ENCODE measurements at regions not wholly inside any gene's neighbourhood (a gene's known extent, or its start where the extent isn't known, plus 50 kb on each side); places are given as distances from the start of the nearest gene placed in this dataset.
"Not testable (repeated sequence)": the region's sequence is repeated elsewhere in the genome, so short reads cannot be mapped to it uniquely, and the experiment has no call there.

DNA sequence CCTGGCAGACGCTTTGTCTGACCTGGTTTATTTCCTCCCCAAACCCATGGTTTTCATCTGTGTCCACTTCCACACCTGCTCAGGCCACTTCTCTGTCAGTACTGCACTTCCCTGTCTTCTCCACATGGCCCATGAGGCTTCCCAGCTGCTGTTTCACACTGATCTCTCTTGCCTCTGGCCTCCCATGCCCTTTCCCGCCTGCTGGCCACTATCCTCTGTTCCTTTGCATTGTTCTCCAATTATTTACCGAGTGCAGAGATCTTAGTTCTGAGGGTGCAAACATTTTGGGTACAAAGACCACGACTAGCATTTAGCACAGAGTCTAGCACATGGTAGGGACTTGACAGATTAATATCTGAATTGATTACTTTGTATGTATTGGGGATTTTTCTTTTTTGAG, 174.8 kb upstream of the NPY2R start:
- DNase-seq, result no peak
- Histone ChIP-seq H3K4me3 (no peak overlapping the region), H3K36me3 (no peaks in the 10 kb centered on the region), H3K27me3 (no peaks in the 10 kb centered on the region), H3K9me3 (replicated peaks) (no peaks in the 10 kb centered on the region), H3K4me1 (no peaks in the 10 kb centered on the region), H3K27ac (no peak overlapping the region)

DNA sequence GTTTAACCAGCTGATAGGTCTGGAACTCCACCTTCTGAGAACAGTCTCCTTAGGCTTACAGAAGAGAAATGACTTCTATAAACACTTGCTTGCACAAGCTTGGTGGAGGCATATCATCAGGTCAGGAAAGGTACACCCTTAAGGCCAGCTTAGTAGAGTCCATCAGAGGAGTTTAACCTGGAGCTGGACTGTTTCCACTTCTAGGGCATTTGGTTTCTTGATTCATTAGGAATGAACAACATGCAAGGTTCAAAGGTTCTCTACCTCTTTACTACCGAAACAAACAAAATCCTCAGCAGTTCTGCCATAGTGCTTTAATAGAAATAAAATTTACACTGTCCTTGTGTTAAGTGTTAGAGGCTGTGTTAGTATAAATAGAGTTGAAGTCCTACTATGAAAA, 171.4 kb upstream of the NPY2R start:
- Histone ChIP-seq H3K27ac (no peak overlapping the region), H3K9me3 (replicated peaks) (no peaks in the 10 kb centered on the region), H3K4me3 (no peak overlapping the region), H3K4me1 (no peaks in the 10 kb centered on the region), H3K36me3 (no peaks in the 10 kb centered on the region), H3K27me3 (no peaks in the 10 kb centered on the region)
- DNase-seq, result no peak

DNA sequence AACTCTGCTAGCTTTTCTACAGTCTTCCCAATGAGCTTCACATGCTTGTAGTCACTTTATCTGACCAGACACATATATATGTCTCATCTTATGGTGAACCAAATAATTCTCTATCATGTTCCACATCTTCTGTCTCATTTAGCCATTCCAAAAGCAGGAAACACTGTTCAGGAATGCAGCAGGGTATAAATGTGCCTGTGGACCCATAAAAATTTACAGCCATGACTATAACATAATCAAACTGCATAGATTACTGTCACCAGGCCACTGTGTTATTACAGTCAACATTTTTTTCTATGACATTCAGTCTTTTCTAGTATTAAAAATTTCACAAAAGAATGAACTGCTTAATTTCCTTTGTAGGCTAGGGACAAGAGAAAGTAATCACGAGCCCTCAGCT, 170.0 kb upstream of the NPY2R start:
- Histone ChIP-seq H3K27ac (no peak overlapping the region), H3K27me3 (no peaks in the 10 kb centered on the region), H3K4me3 (no peak overlapping the region), H3K4me1 (no peaks in the 10 kb centered on the region), H3K36me3 (no peaks in the 10 kb centered on the region), H3K9me3 (replicated peaks) (no peaks in the 10 kb centered on the region)
- no peak for DNase-seq

DNA sequence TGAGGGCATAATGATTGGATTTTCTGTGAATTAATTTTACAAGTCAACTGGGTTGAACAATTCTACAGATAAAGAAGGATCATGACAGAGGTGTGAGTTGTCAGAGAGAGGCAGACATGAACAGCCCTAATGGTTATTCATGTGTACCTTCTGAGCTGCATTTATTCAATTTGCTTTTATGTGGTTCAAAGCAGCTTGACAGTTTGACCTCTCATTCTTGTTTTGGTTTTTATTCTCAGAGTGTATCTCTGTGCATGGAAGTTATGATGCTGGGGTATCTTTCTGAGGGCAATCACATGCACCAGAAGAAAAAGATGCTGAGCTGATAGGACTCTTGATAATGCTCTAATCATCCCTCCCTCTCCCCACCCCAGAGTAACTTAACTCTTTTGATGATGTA, 169.3 kb upstream of the NPY2R start:
- Histone ChIP-seq H3K27me3 (no peaks in the 10 kb centered on the region), H3K4me1 (no peaks in the 10 kb centered on the region), H3K4me3 (no peak overlapping the region), H3K27ac (no peak overlapping the region), H3K9me3 (replicated peaks) (no peaks in the 10 kb centered on the region), H3K36me3 (no peaks in the 10 kb centered on the region)
- DNase-seq, result no peak

DNA sequence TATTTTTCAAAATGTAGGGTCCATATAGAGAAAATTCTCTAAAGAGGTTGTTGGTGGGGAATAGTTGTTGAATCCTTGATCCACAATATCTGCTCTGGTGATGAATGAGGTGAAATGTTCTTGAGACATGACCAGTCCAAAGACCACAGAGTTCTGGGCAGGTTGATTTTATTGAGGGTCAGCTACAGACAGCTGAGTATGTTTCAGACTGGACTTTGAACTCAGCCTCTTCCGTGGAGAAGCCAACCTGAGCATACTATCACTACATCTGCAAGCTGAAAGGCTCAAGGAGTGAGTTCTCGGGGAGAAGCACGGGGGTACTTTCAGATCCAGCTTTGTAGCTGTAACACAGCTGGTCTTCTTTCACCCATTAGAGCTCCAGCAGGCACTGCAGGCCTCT, 168.4 kb upstream of the NPY2R start:
- Histone ChIP-seq H3K36me3 (no peaks in the 10 kb centered on the region), H3K9me3 (replicated peaks) (no peaks in the 10 kb centered on the region), H3K27ac (no peak overlapping the region)

DNA sequence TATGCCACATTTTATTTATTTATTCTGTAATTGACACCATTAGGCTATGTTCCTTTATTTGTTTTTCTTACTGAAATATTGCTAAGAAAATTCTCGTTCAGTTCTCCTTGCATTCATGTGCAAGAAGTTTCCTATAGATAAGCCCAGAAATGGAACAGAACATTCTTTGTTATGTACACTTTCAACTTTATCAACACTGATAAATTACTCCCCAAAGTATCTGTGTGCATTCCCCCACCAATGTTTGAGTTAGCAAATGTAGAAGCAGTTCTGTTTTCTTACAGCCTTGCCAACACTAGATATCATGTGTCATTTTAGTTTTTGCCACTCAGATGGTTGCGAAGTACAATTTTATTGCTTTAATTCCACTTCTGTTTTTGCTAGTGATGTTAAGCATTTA, 166.4 kb upstream of the NPY2R start:
- H3K4me1 ChIP-seq, result no peaks in the 10 kb centered on the region
- H3K27me3 ChIP-seq, result no peaks in the 10 kb centered on the region
- H3K27ac ChIP-seq, result no peak overlapping the region
- no peaks in the 10 kb centered on the region for H3K9me3 ChIP-seq (replicated peaks)
- DNase-seq, result no peak
- no peaks in the 10 kb centered on the region for H3K36me3 ChIP-seq
- no peak overlapping the region for H3K4me3 ChIP-seq

More for the DNA sequence above, 168.4 kb upstream of the NPY2R start:
- Histone ChIP-seq H3K27me3 (no peaks in the 10 kb centered on the region), H3K4me3 (no peak overlapping the region), H3K4me1 (no peaks in the 10 kb centered on the region)
- DNase-seq, result no peak

DNA sequence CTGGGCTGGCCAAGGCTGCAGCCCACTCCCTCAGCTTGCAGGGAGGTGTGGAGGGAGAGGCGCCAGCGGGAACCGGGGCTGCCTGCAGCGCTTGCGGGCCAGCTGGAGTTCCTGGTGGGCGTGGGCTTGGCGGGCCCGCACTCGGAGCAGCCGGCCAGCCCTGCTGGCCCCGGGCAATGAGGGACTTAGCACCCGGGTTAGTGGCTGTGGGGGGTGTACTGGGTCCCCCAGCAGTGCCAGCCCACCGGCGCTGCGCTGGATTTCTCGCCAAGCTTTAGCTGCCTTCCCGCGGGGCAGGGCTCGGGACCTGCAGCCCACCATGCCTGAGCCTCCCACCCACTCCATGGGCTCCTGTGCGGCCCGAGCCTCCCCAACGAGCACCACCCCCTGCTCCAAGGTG, 164.2 kb upstream of the NPY2R start:
- H3K4me3 ChIP-seq; H3K27ac ChIP-seq; H3K27me3 ChIP-seq; DNase-seq; H3K4me1 ChIP-seq; H3K36me3 ChIP-seq; H3K9me3 ChIP-seq (replicated peaks): not testable (repeated sequence)

DNA sequence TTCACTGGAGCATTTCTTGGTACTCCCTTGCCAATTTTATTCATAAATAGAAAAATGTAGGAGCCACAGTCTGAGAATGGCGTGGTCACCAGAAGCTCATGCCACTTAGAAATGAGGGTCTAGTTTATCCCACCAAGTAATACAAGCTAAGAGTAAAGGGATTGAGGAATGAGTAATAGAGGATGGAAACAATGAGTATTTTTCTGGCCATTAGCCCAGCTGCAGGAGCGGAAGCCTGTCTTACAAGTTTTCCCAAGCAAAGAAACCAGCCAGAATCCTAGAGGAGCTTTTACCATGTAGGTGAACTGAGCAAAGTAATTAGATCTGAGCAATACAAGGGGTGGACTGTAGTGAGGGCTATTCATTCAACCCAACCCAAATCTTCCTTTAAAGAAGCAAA, 160.7 kb upstream of the NPY2R start:
- DNase-seq, result no peak
- no peak overlapping the region for H3K27ac ChIP-seq

DNA sequence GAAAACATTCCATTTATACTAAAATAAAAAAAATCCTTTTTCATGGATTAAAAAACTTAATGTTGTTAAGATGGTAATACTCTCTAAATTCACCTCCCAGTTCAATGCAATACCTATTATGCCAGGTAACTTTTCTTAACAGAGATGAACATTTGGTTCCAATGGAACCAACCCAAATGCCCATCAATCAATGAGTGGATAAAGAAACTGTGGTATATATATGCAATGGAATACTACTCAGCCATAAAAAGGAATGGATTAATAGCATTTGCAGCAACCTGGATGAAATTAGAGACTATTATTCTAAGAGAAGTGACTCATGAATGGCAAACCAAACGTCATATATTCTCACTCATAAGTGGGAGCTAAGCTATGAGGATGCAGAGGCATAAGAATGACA, 154.4 kb upstream of the NPY2R start:
- not testable (repeated sequence) for DNase-seq; H3K4me3 ChIP-seq; H3K36me3 ChIP-seq; H3K9me3 ChIP-seq (replicated peaks); H3K27me3 ChIP-seq; H3K27ac ChIP-seq; H3K4me1 ChIP-seq

More for the DNA sequence above, 160.7 kb upstream of the NPY2R start:
- Histone ChIP-seq H3K4me1 (no peaks in the 10 kb centered on the region), H3K36me3 (no peaks in the 10 kb centered on the region), H3K9me3 (replicated peaks) (no peaks in the 10 kb centered on the region), H3K27me3 (no peaks in the 10 kb centered on the region), H3K4me3 (no peak overlapping the region)

DNA sequence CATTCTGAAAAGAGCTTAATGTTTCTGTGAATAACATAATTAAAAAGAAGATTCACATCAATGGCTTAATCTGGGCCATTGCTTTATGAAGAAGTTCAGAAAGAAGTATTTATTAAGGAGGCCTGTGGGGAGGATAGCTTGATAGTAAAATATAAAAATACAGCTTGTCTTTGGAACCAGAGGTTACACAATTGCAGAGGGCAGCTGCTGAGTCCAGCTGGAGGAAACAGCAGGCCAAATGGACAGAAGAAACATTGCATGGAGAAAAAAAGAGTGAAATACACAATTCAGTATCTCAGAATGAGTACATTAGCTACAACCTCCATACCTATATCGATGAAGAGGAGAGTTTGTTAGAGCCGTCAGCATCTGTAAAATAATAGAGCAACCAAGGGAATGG, 148.0 kb upstream of the NPY2R start:
- Histone ChIP-seq H3K4me3 (no peak overlapping the region), H3K27me3 (no peaks in the 10 kb centered on the region), H3K9me3 (replicated peaks) (no peaks in the 10 kb centered on the region), H3K36me3 (no peaks in the 10 kb centered on the region), H3K4me1 (no peaks in the 10 kb centered on the region), H3K27ac (no peak overlapping the region)
- DNase-seq, result no peak

DNA sequence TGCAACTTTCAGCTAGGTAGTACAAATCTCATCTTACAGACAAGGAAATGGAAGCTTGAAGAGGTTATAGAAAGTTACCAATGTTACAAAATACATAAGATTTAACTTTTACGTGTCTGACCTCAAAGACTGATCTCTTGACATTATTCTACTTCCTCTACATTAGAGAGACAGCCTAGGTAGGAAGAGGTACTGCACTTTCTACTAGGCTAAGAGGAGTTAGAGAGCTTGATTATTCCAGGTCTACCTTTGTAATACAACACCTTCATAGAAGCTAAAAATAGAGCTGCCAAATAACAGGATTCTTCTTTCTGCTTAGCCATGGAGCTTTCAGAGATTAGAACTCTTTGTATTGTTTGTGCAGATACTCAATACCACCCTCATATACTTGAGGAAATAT, 147.6 kb upstream of the NPY2R start:
- H3K36me3 ChIP-seq, result no peaks in the 10 kb centered on the region
- no peaks in the 10 kb centered on the region for H3K27me3 ChIP-seq
- no peak overlapping the region for H3K4me3 ChIP-seq
- no peak overlapping the region for H3K27ac ChIP-seq
- H3K9me3 ChIP-seq (replicated peaks), result no peaks in the 10 kb centered on the region
- H3K4me1 ChIP-seq, result no peaks in the 10 kb centered on the region
- no peak for DNase-seq

DNA sequence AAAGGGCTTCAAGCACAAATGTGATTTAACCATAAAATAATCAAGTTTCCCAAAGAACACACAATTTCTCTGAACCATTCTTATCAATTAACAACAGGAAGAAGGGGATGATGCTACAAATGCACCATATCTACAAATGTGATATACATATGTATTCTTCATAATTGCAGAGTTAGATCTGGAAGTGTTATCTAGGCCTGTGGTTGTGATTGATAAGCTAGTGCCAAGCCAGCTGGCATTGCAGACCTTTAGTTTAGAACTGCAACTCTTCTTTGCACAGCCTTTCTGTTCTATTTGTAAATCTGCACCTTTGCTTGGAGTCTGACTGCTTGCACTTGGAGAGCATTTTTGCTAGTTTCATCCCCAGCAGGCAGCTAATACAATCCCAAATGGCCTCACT, 145.5 kb upstream of the NPY2R start:
- Histone ChIP-seq H3K4me3 (no peak overlapping the region), H3K4me1 (no peaks in the 10 kb centered on the region), H3K9me3 (replicated peaks) (no peaks in the 10 kb centered on the region), H3K27ac (no peak overlapping the region), H3K27me3 (no peaks in the 10 kb centered on the region), H3K36me3 (no peaks in the 10 kb centered on the region)
- no peak for DNase-seq

DNA sequence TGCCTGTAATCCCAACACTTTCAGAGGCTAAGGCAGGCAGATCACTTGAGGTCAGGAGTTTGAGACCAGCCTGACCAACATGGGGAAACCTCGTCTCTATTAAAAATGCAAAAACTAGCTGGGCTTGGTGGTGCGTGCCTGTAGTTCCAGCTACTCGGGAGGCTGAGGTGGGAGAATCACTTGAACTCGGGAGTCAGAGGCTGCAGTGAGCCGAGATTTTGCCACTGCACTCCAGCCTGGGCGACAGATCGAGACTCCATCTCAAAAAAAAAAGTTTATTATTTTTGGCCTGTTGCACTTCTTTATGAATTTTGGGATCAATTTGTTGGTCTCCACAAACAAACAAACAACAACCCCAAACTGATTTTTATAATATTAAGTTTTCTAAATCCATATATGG, 143.5 kb upstream of the NPY2R start:
- H3K4me3 ChIP-seq, H3K27me3 ChIP-seq, DNase-seq: not testable (repeated sequence)

DNA sequence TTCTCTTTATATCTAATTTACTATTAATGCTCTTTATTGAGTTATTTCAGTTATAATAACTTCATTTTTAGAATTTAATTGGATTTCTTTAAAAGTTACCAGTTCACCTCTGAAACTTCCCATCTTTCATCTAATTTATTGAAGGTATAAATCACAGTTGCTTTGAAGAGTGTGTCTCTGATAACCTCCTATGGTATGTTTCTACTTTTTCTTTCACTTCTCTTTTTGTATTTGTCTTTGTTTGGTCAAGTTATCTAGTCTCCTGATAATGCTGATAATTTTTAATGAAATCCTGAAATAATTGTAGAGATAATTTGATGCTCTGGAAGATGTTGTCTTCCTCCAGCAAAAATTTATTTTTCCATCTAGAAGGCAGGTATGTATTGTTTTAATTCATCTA, 141.6 kb upstream of the NPY2R start:
- DNase-seq, result no peak
- Histone ChIP-seq H3K4me3 (no peak overlapping the region), H3K36me3 (no peaks in the 10 kb centered on the region), H3K9me3 (replicated peaks) (no peaks in the 10 kb centered on the region), H3K27ac (no peak overlapping the region), H3K4me1 (no peaks in the 10 kb centered on the region), H3K27me3 (no peaks in the 10 kb centered on the region)

More for the DNA sequence above, 143.5 kb upstream of the NPY2R start:
- H3K36me3 ChIP-seq; H3K9me3 ChIP-seq (replicated peaks); H3K4me1 ChIP-seq; H3K27ac ChIP-seq: not testable (repeated sequence)

DNA sequence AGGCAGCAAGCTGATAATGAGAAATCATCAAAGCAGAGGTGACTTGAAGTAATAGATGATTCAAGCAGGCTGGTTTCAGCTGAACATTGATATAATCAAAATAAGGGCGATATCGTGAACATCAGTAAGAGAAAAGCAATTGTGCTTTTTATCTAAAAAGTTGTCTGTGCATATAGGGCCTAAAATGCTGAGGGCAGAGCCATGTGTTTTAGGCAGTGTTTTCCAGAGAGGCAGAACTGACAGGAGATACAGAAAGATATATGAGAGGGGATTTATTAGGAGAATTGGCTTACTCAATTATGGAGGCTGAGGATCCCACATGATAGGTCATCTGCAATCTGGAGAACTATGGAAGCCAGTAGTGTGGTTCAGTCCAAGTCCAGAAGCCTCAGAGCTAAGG, 136.5 kb upstream of the NPY2R start:
- no peaks in the 10 kb centered on the region for H3K36me3 ChIP-seq
- H3K27me3 ChIP-seq, result no peaks in the 10 kb centered on the region
- no peak for DNase-seq
- H3K27ac ChIP-seq, result no peak overlapping the region
- no peak overlapping the region for H3K4me3 ChIP-seq
- H3K9me3 ChIP-seq (replicated peaks), result no peaks in the 10 kb centered on the region
- H3K4me1 ChIP-seq, result no peaks in the 10 kb centered on the region

DNA sequence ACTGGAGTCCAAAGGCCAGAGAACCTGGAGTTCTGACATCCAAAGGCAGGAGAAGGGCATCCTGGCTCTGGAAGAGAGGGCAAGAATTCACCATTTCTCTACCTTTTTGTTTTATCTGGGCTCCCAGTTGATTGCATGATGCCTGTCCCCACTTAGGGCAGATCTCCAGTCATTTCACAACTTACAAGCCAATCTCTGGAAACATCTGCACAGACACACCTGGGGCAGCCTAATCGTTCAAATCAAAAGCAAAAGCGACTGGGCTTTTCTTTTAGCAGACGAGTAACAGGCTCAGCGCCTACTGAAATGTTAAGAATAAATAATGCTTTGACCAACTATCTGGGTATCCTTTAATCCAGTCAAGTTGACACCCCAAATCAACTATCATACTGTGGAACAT, 136.0 kb upstream of the NPY2R start:
- H3K36me3 ChIP-seq, result no peaks in the 10 kb centered on the region
- H3K4me1 ChIP-seq, result no peaks in the 10 kb centered on the region
- DNase-seq, result no peak
- no peak overlapping the region for H3K4me3 ChIP-seq
- H3K9me3 ChIP-seq (replicated peaks), result no peaks in the 10 kb centered on the region
- H3K27ac ChIP-seq, result no peak overlapping the region
- H3K27me3 ChIP-seq, result no peaks in the 10 kb centered on the region

DNA sequence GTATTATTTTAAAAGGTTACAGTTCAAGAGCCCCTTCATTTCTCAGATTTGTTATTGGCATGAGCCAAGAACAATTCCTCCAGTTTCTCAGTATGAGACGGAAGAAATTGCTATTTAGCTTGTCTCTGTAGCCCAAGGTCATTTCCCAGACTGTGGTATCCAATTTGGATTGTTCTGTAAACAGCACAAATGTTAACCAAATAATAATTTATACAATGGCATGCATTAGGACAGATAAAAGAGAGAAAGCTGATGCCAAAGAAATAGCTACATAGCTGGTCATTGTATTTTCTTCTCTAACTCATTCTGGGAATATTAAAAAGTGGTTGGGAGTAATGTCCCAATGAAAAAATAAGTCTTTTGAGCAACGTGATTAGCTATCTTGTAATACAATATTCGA, 134.6 kb upstream of the NPY2R start:
- no peaks in the 10 kb centered on the region for H3K27me3 ChIP-seq
- no peak for DNase-seq
- no peak overlapping the region for H3K27ac ChIP-seq
- H3K4me1 ChIP-seq, result no peaks in the 10 kb centered on the region
- no peaks in the 10 kb centered on the region for H3K36me3 ChIP-seq
- no peaks in the 10 kb centered on the region for H3K9me3 ChIP-seq (replicated peaks)
- H3K4me3 ChIP-seq, result no peak overlapping the region

Data from SJCRH30 (cell line).